CD14-positive monocyte (primary cell): ENCODE measurements at regions not wholly inside any gene's neighbourhood (a gene's known extent, or its start where the extent isn't known, plus 50 kb on each side); places are given as distances from the start of the nearest gene placed in this dataset.

Experiments used
- DNase-seq, 3 donors: peaks; one replicate each; pipeline ENCODE4 v3.0.0-alpha.2; 2011 to 2022
- H2AFZ ChIP-seq: 2 replicates; pipeline ENCODE4 v1.6.0; 2012; ENCODE audit warnings: mild to moderate bottlenecking, low read depth, low read length, inconsistent platforms; ENCODE audit not compliant: insufficient read depth, poor library complexity, severe bottlenecking
- H3K27ac ChIP-seq, 2 donors: 1 replicate in 1 of 2; 2 replicates in 1 of 2; pipeline ENCODE4 v1.5.1; 2012 to 2013; ENCODE audit warnings: low read length in 2 of 2, control low read depth in 1 of 2, inconsistent platforms in 1 of 2, low read depth in 1 of 2, mild to moderate bottlenecking in 1 of 2
- H3K27me3 ChIP-seq, 2 donors: one replicate each; pipeline versions ENCODE4 v1.6.0 to v1.6.1; 2011 to 2013; ENCODE audit warnings: low read length in 2 of 2; ENCODE audit not compliant: control insufficient read depth in 2 of 2, insufficient read depth in 2 of 2
- H3K36me3 ChIP-seq, 2 donors: replicated peaks in 1 of 2; 1 replicate in 1 of 2; 2 replicates in 1 of 2; pipeline versions ENCODE4 v1.5.1 to v1.6.1; 2012 to 2013; ENCODE audit warnings: low read length in 2 of 2, control low read depth in 1 of 2, inconsistent platforms in 1 of 2, mild to moderate bottlenecking in 1 of 2; ENCODE audit not compliant: insufficient read depth in 2 of 2, control insufficient read depth in 1 of 2
- H3K4me1 ChIP-seq, 2 donors: 1 replicate in 1 of 2; 2 replicates in 1 of 2; pipeline versions ENCODE4 v1.5.1 to v1.6.1; 2012 to 2013; ENCODE audit warnings: low read length in 2 of 2, control low read depth in 1 of 2, inconsistent platforms in 1 of 2, mild to moderate bottlenecking in 1 of 2, moderate library complexity in 1 of 2; ENCODE audit not compliant: insufficient read depth in 2 of 2, control insufficient read depth in 1 of 2
- H3K4me2 ChIP-seq: replicated peaks from 2 replicates; pipeline ENCODE3; 2012; ENCODE audit warnings: low read length, moderate library complexity, mild to moderate bottlenecking; ENCODE audit not compliant: poor library complexity, severe bottlenecking; ENCODE audit errors: extremely low read depth
- H3K4me3 ChIP-seq, 3 experiments: fragments of 200-600 bp in 1 of 3; sonication (generic) in 1 of 3; replicated peaks in 1 of 3; 1 replicate in 2 of 3; 2 replicates in 1 of 3; pipeline ENCODE4 v1.5.1; 2011 to 2013; ENCODE audit warnings: low read length in 3 of 3, mild to moderate bottlenecking in 3 of 3, control low read depth in 2 of 3, low read depth in 2 of 3, inconsistent platforms in 1 of 3, moderate library complexity in 1 of 3
- H3K79me2 ChIP-seq: 2 replicates; pipeline ENCODE4 v1.6.0; 2012; ENCODE audit warnings: mild to moderate bottlenecking, control low read depth, inconsistent platforms, low read length, moderate library complexity; ENCODE audit not compliant: insufficient read depth
- H3K9ac ChIP-seq: 2 replicates; pipeline ENCODE4 v1.6.0; 2017; ENCODE audit warnings: low read length, mild to moderate bottlenecking; ENCODE audit not compliant: insufficient read depth, poor library complexity, severe bottlenecking
- H3K9me3 ChIP-seq, 2 donors: replicated peaks in 1 of 2; 1 replicate in 1 of 2; 2 replicates in 1 of 2; pipeline versions ENCODE4 v1.5.1 to v1.6.1; 2012 to 2013; ENCODE audit warnings: low read length in 2 of 2, control low read depth in 1 of 2; ENCODE audit not compliant: control insufficient read depth in 1 of 2, insufficient read depth in 1 of 2
- H4K20me1 ChIP-seq: 2 replicates; pipeline ENCODE4 v1.6.0; 2012; ENCODE audit warnings: mild to moderate bottlenecking, low read length, control low read depth, moderate library complexity; ENCODE audit not compliant: insufficient read depth
- H3K27ac Mint-ChIP-seq, 7 donors: one replicate each; pipeline ENCODE4 v1.8.0; 2020; ENCODE audit warnings: mild to moderate bottlenecking in 7 of 7, mixed read lengths in 7 of 7, moderate library complexity in 6 of 7, inconsistent platforms in 2 of 7
- H3K27me3 Mint-ChIP-seq, 3 donors: one replicate each; pipeline ENCODE4 v1.8.0; 2021 to 2022; ENCODE audit warnings: low read depth in 3 of 3, mild to moderate bottlenecking in 3 of 3, mixed read lengths in 3 of 3, moderate library complexity in 3 of 3, inconsistent platforms in 1 of 3
- H3K36me3 Mint-ChIP-seq, 2 donors: one replicate each; pipeline ENCODE4 v1.8.0; 2020; ENCODE audit warnings: mixed read lengths in 2 of 2, inconsistent platforms in 1 of 2, mild to moderate bottlenecking in 1 of 2
- H3K4me1 Mint-ChIP-seq: one replicate; pipeline ENCODE4 v1.8.0; 2020; ENCODE audit warnings: mild to moderate bottlenecking, mixed read lengths
- H3K4me3 Mint-ChIP-seq, 2 donors: one replicate each; pipeline ENCODE4 v1.8.0; 2020; ENCODE audit warnings: mild to moderate bottlenecking in 2 of 2, mixed read lengths in 2 of 2, moderate library complexity in 1 of 2
- H3K9me3 Mint-ChIP-seq, 7 donors: one replicate each; pipeline ENCODE4 v1.8.0; 2020 to 2022; ENCODE audit warnings: mixed read lengths in 7 of 7, mild to moderate bottlenecking in 6 of 7, moderate library complexity in 6 of 7, inconsistent platforms in 2 of 7
- CTCF ChIP-seq: fragments of 200-600 bp; IDR thresholded peaks from one replicate; pipeline ENCODE4 v1.8.0; 2022; ENCODE audit warnings: antibody characterized with exemption, mild to moderate bottlenecking
- WGBS: methylation state at CpG from one replicate; pipeline ENCODE4 v1.1.5; 2013; ENCODE audit warnings: missing lambda C conversion rate; ENCODE audit not compliant: insufficient coverage; 5-methylcytosine and 5-hydroxymethylcytosine counted together
- intact Hi-C, 2 donors: fragments of 100-400 bp; cut with micrococcal nuclease; formaldehyde crosslinking; loops; one replicate each; pipeline versions ENCODE4 v1.15.0 to v1.15.1; 2023

- H3K27ac ChIP-seq = no peak overlapping the region
- H3K27me3 Mint-ChIP-seq = peaks cover 0 to 4% (median 1%) of the 10 kb centered on the region in 3 donors
- no peaks in the 10 kb centered on the region for H3K36me3 Mint-ChIP-seq
- no peaks in the 10 kb centered on the region for H4K20me1 ChIP-seq
- H3K36me3 ChIP-seq = no peaks in the 10 kb centered on the region
- peaks cover 0 to 8% (median 3%) of the 10 kb centered on the region in 7 donors for H3K9me3 Mint-ChIP-seq
- DNase-seq = no peak
- intact Hi-C loops = no loop called here
- no peak overlapping the region for H3K4me3 ChIP-seq
- H3K4me2 ChIP-seq = no peak overlapping the region
- H3K27me3 ChIP-seq = no peaks in the 10 kb centered on the region
- peaks cover 0 to 3% of the 10 kb centered on the region in 2 donors for H3K9me3 ChIP-seq
- peaks cover 9% of the 10 kb centered on the region for H3K4me1 Mint-ChIP-seq
- H2AFZ ChIP-seq = no peak overlapping the region
- WGBS = 100% methylated on average over 2 of the region's 20 CpGs
- H3K27ac Mint-ChIP-seq = no peak overlapping the region
- no peak overlapping the region for H3K4me3 Mint-ChIP-seq
- no peak overlapping the region for H3K9ac ChIP-seq
- no peaks in the 10 kb centered on the region for H3K79me2 ChIP-seq
- no peak for TF ChIP-seq CTCF
- peaks cover 8 to 10% of the 10 kb centered on the region in 2 donors for H3K4me1 ChIP-seq
These were observed 128.0 kb downstream of the KIF20B start for GRCh38 chr10:89829262-89829886.

DNA sequence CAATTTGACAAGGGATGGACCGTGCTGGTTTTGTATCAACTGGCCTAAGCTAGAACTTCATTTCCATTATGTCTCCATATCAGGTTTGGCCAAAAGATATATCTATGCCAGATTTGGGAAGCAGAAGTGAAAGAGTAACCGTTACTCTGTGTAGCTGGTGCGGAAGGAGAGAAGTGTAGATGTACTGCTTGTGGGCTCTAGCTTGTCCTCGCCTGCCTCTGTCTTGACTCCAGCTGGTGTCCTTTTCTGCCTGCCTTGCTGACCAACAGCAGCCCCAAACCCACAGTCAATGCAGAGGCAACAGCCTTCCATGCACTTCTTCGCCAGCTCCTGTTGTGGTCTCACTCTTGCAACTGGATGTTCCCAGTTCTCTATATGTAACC, 128.5 kb downstream of the KIF20B start:
- intact Hi-C loops = no loop called here
- no peaks in the 10 kb centered on the region for H3K36me3 ChIP-seq
- H3K4me1 Mint-ChIP-seq = peaks cover 9% of the 10 kb centered on the region
- peak overlapping the region in 1 of 2 donors; percentile 64 for H3K4me3 Mint-ChIP-seq
- DNase-seq = no peak
- peak overlapping the region in 1 of 3 experiments; percentile 33 for H3K4me3 ChIP-seq
- H3K27ac ChIP-seq = peak overlapping the region; percentile 29 to 53
- H4K20me1 ChIP-seq = no peaks in the 10 kb centered on the region
- H3K4me2 ChIP-seq = peak overlapping the region; percentile 51
- no peaks in the 10 kb centered on the region for H3K36me3 Mint-ChIP-seq
- H3K79me2 ChIP-seq = no peaks in the 10 kb centered on the region
- WGBS = 8% methylated on average over 2 of the region's 5 CpGs
- peaks cover 0 to 4% (median 1%) of the 10 kb centered on the region in 3 donors for H3K27me3 Mint-ChIP-seq
- TF ChIP-seq CTCF = no peak
- H2AFZ ChIP-seq = peak overlapping the region; percentile 65
- peaks cover 0 to 8% (median 3%) of the 10 kb centered on the region in 7 donors for H3K9me3 Mint-ChIP-seq
- no peaks in the 10 kb centered on the region for H3K27me3 ChIP-seq
- H3K27ac Mint-ChIP-seq = peak overlapping the region in 3 of 7 donors; percentile 45 to 72 (median 51)
- peaks cover 8 to 10% of the 10 kb centered on the region in 2 donors for H3K4me1 ChIP-seq
- peaks cover 0 to 3% of the 10 kb centered on the region in 2 donors for H3K9me3 ChIP-seq
- H3K9ac ChIP-seq = no peak overlapping the region
